IMR-90 (cell line): ENCODE measurements at regions not wholly inside any gene's neighbourhood (a gene's known extent, or its start where the extent isn't known, plus 50 kb on each side); places are given as distances from the start of the nearest gene placed in this dataset.

Experiments used
- ATAC-seq: fragments of 200-7000 bp; cut with Tn5 transposase; 2 replicates; pipeline ENCODE4 v1.9.1; 2020; ENCODE audit warnings: low read depth, mild to moderate bottlenecking, moderate library complexity
- BruUV-seq: library from RNA; stranded (reverse); fragments of 400-500 nt; replicated peaks from 2 replicates; lab custom pipeline; 2021; lab: Mats Ljungman, UMichigan
- CTCF ChIA-PET: fragments of 300-600 bp; formaldehyde crosslinking; extraction: SDS; loops from one replicate; lab custom pipeline; 2021; ENCODE audit warnings: antibody characterized with exemption; lab: Yijun Ruan, JAX
- POLR2A ChIA-PET: fragments of 300-600 bp; sonication (Branson Sonifier 250); formaldehyde crosslinking; loops from one replicate; lab custom pipeline; 2022; ENCODE audit warnings: antibody characterized with exemption; ENCODE audit not compliant: unreplicated experiment; lab: Charles Lee
- DNase-seq: peaks from one replicate; pipeline ENCODE4 v3.0.0; 2013
- H2AFZ ChIP-seq: replicated peaks from 2 replicates; pipeline ENCODE3; 2013; ENCODE audit warnings: low read length, mild to moderate bottlenecking; ENCODE audit not compliant: poor library complexity
- H2AK5ac ChIP-seq: 2 replicates; pipeline ENCODE4 v1.6.1; 2013; ENCODE audit warnings: low read depth, low read length, inconsistent platforms
- H2AK9ac ChIP-seq: replicated peaks from 2 replicates; pipeline ENCODE3; 2013; ENCODE audit warnings: mild to moderate bottlenecking, low read depth, low read length, moderate library complexity; ENCODE audit not compliant: poor library complexity
- H2BK120ac ChIP-seq: 2 replicates; pipeline ENCODE4 v1.6.1; 2013; ENCODE audit warnings: low read depth, low read length, inconsistent platforms
- H2BK15ac ChIP-seq: 3 replicates; pipeline ENCODE4 v1.6.1; 2013; ENCODE audit warnings: low read depth, low read length, inconsistent platforms
- H2BK20ac ChIP-seq: 2 replicates; pipeline ENCODE4 v1.6.1; 2013; ENCODE audit warnings: low read depth, mild to moderate bottlenecking, inconsistent platforms, low read length, moderate library complexity
- H2BK5ac ChIP-seq: 2 replicates; pipeline ENCODE4 v1.6.1; 2013; ENCODE audit warnings: mild to moderate bottlenecking, low read depth, low read length, inconsistent platforms; ENCODE audit not compliant: poor library complexity, severe bottlenecking
- H3K14ac ChIP-seq: replicated peaks from 2 replicates; pipeline ENCODE4 v1.6.1; 2013; ENCODE audit warnings: low read depth, low read length, inconsistent platforms
- H3K18ac ChIP-seq: 2 replicates; pipeline ENCODE4 v1.6.1; 2013; ENCODE audit warnings: low read depth, low read length, control low read depth
- H3K23ac ChIP-seq: 2 replicates; pipeline ENCODE4 v1.6.1; 2013; ENCODE audit warnings: low read depth, low read length, inconsistent platforms
- H3K27ac ChIP-seq: 2 replicates; pipeline ENCODE4 v1.5.1; 2013; ENCODE audit warnings: mild to moderate bottlenecking, control low read depth, low read length; ENCODE audit not compliant: insufficient read depth
- H3K27me3 ChIP-seq: 2 replicates; pipeline ENCODE4 v1.6.1; 2013; ENCODE audit warnings: low read length; ENCODE audit not compliant: control insufficient read depth, insufficient read depth
- H3K36me3 ChIP-seq: 2 replicates; pipeline ENCODE4 v1.6.1; 2013; ENCODE audit warnings: low read length, mixed read lengths; ENCODE audit not compliant: control insufficient read depth, insufficient read depth
- H3K4ac ChIP-seq: 2 replicates; pipeline ENCODE4 v1.6.1; 2013; ENCODE audit warnings: low read depth, low read length, inconsistent platforms
- H3K4me1 ChIP-seq: 2 replicates; pipeline ENCODE4 v1.6.1; 2013; ENCODE audit warnings: low read length, mixed read lengths; ENCODE audit not compliant: control insufficient read depth, insufficient read depth
- H3K4me2 ChIP-seq: 2 replicates; pipeline ENCODE4 v1.6.1; 2013; ENCODE audit warnings: low read depth, mild to moderate bottlenecking, control low read depth, low read length, moderate library complexity
- H3K4me3 ChIP-seq: 2 replicates; pipeline ENCODE4 v1.5.1; 2013; ENCODE audit warnings: low read depth, mild to moderate bottlenecking, control low read depth, low read length, moderate library complexity; ENCODE audit not compliant: insufficient read depth
- H3K56ac ChIP-seq: 2 replicates; pipeline ENCODE4 v1.6.1; 2013; ENCODE audit warnings: low read length, inconsistent platforms; ENCODE audit not compliant: insufficient read depth; ENCODE audit errors: extremely low read depth
- H3K79me1 ChIP-seq, 2 experiments: 2 replicates each; pipeline ENCODE4 v1.6.1; 2013; ENCODE audit warnings: low read length in 2 of 2, inconsistent platforms in 1 of 2, low read depth in 1 of 2
- H3K9ac ChIP-seq: 2 replicates; pipeline ENCODE4 v1.6.1; 2013; ENCODE audit warnings: low read depth, low read length, control low read depth
- H3K9me1 ChIP-seq: 2 replicates; pipeline ENCODE4 v1.6.1; 2013; ENCODE audit warnings: low read length, inconsistent platforms; ENCODE audit not compliant: insufficient read depth
- H3K9me3 ChIP-seq: 2 replicates; pipeline ENCODE4 v1.6.1; 2013; ENCODE audit warnings: low read length; ENCODE audit not compliant: control insufficient read depth, insufficient read depth
- H4K20me1 ChIP-seq: 2 replicates; pipeline ENCODE4 v1.6.1; 2013; ENCODE audit warnings: low read length, inconsistent platforms; ENCODE audit not compliant: insufficient read depth
- H4K5ac ChIP-seq: 2 replicates; pipeline ENCODE4 v1.6.1; 2013; ENCODE audit warnings: mild to moderate bottlenecking, low read depth, low read length, control low read depth
- H4K8ac ChIP-seq, 2 experiments: 2 replicates each; pipeline ENCODE4 v1.6.1; 2013; ENCODE audit warnings: low read depth in 2 of 2, low read length in 2 of 2, control low read depth in 1 of 2, inconsistent platforms in 1 of 2
- H4K91ac ChIP-seq: 2 replicates; pipeline ENCODE4 v1.6.1; 2013; ENCODE audit warnings: low read depth, low read length, inconsistent platforms; ENCODE audit not compliant: insufficient read depth
- BHLHE40 ChIP-seq: fragments of 150-350 bp; IDR thresholded peaks from 2 replicates; pipeline ENCODE4 v1.6.1; 2016; ENCODE audit warnings: mild to moderate bottlenecking, low read depth, low read length
- CEBPB ChIP-seq: IDR thresholded peaks from 2 replicates; pipeline ENCODE4 v1.6.1; 2012; ENCODE audit warnings: low read depth, low read length, improper control_type of control experiment
- CHD1 ChIP-seq: IDR thresholded peaks from 2 replicates; pipeline ENCODE4 v1.6.1; 2012; ENCODE audit warnings: low read depth, low read length, improper control_type of control experiment
- FOS ChIP-seq: fragments of 150-350 bp; IDR thresholded peaks from 2 replicates; pipeline ENCODE4 v1.6.1; 2016; ENCODE audit warnings: low read depth, low read length
- MAFK ChIP-seq: IDR thresholded peaks from 2 replicates; pipeline ENCODE4 v1.6.1; 2012; ENCODE audit warnings: low read depth, low read length, improper control_type of control experiment
- MAZ ChIP-seq: IDR thresholded peaks from 2 replicates; pipeline ENCODE4 v1.6.1; 2012; ENCODE audit warnings: low read depth, mild to moderate bottlenecking, low read length, improper control_type of control experiment, moderate library complexity, borderline replicate concordance
- MXI1 ChIP-seq: IDR thresholded peaks from 2 replicates; pipeline ENCODE4 v1.6.1; 2012; ENCODE audit warnings: low read depth, mild to moderate bottlenecking, low read length, moderate library complexity, borderline replicate concordance
- NFE2L2 ChIP-seq: fragments of 150-350 bp; IDR thresholded peaks from 2 replicates; pipeline ENCODE4 v1.6.1; 2016; ENCODE audit warnings: low read depth, mild to moderate bottlenecking, low read length
- POLR2A ChIP-seq: IDR thresholded peaks from 2 replicates; pipeline ENCODE4 v1.6.1; 2012; ENCODE audit warnings: mild to moderate bottlenecking, low read depth, low read length
- RAD21 ChIP-seq: IDR thresholded peaks from 2 replicates; pipeline ENCODE4 v1.6.1; 2012; ENCODE audit warnings: low read length, improper control_type of control experiment
- RCOR1 ChIP-seq: IDR thresholded peaks from 2 replicates; pipeline ENCODE4 v1.6.1; 2012; ENCODE audit warnings: mild to moderate bottlenecking, low read length, improper control_type of control experiment; ENCODE audit not compliant: insufficient replicate concordance
- RFX5 ChIP-seq: IDR thresholded peaks from 2 replicates; pipeline ENCODE4 v1.8.0; 2012; ENCODE audit warnings: low read depth, mild to moderate bottlenecking, low read length, moderate library complexity
- SMC3 ChIP-seq: fragments of 150-350 bp; IDR thresholded peaks from 2 replicates; pipeline ENCODE4 v1.6.1; 2016; ENCODE audit warnings: low read depth, mild to moderate bottlenecking, antibody characterized with exemption, low read length, moderate library complexity
- WGBS, 2 experiments: methylation state at CpG; one replicate each; pipeline versions ENCODE4 v1.1.5 to v1.1.7; 2013; ENCODE audit warnings: missing lambda C conversion rate in 2 of 2; ENCODE audit not compliant: insufficient read length in 1 of 2; ENCODE audit errors: extremely low coverage in 2 of 2; 5-methylcytosine and 5-hydroxymethylcytosine counted together
- dilution Hi-C: fragments of 300-500 bp; cut with HindIII; formaldehyde crosslinking; loops from one replicate; pipeline ENCODE4 v1.14.3; 2018; ENCODE audit warnings: low sequenced_read_pairs; ENCODE audit not compliant: unreplicated experiment
- in situ Hi-C: fragments of 300-500 bp; cut with MboI; formaldehyde crosslinking; loops from 3 replicates; pipeline ENCODE4 v1.14.3; 2019; ENCODE audit warnings: low sequenced_read_pairs, inconsistent platforms, mixed read lengths
- intact Hi-C: fragments of 100-400 bp; cut with micrococcal nuclease; formaldehyde crosslinking; loops from 2 replicates; pipeline ENCODE4 v1.10.0; 2022
- TF ChIP-seq, protein P1 (sequence below): conservative IDR thresholded peaks from 2 replicates; pipeline ENCODE4 v1.5.1; 2012; ENCODE audit warnings: mild to moderate bottlenecking, low read depth, low read length, improper control_type of control experiment
- TF ChIP-seq, protein P2 (sequence below): fragments of 150-350 bp; IDR thresholded peaks from 2 replicates; pipeline ENCODE4 v1.6.1; 2016; ENCODE audit warnings: low read depth, mild to moderate bottlenecking, low read length, moderate library complexity, borderline replicate concordance
- TF ChIP-seq, protein P3 (sequence below): fragments of 150-350 bp; IDR thresholded peaks from 2 replicates; pipeline ENCODE4 v1.6.1; 2017; ENCODE audit warnings: mild to moderate bottlenecking, antibody characterized with exemption, low read length, low read depth

DNA sequence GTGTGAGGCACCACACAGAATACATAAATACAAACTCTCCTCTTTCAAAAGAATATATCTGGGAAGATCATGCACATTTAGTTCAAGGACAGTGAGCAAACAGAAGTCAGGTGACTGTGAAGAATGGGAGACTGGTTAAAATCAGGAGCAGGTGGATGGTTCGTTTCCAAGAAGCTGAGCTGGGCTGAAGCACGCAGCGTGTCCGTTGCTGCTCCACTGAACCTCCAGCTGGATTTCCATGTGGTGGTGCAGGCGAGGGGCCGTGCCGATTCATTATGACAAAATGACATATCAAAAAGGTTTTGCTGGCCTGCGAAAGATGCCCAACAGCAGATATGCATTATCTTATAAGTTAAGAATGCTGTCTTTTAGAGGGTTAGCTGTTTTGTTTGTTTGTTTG lies 66.0 kb downstream of the OLIG1 start:
- Histone ChIP-seq H3K23ac (no peak overlapping the region), H3K4me2 (no peak overlapping the region), H2BK120ac (no peak overlapping the region), H3K4me3 (no peak overlapping the region), H3K18ac (no peak overlapping the region), H4K5ac (no peak overlapping the region), H3K36me3 (no peaks in the 10 kb centered on the region), H2AFZ (no peak overlapping the region), H2BK15ac (no peak overlapping the region), H3K4me1 (no peaks in the 10 kb centered on the region), H3K56ac (no peak overlapping the region), H3K27ac (no peak overlapping the region), H3K4ac (no peak overlapping the region), H4K8ac (no peak overlapping the region), H3K9me3 (no peaks in the 10 kb centered on the region), H3K79me1 (no peaks in the 10 kb centered on the region), H3K9me1 (no peaks in the 10 kb centered on the region; the same call in 1 of the 2 replicates), H2AK5ac (no peak overlapping the region), H4K91ac (no peak overlapping the region), H2AK9ac (no peak overlapping the region), H3K14ac (no peak overlapping the region), H2BK5ac (no peak overlapping the region), H4K20me1 (no peaks in the 10 kb centered on the region), H3K27me3 (peaks cover 45% of the 10 kb centered on the region), H3K9ac (no peak overlapping the region), H2BK20ac (no peak overlapping the region)
- CTCF ChIA-PET, result no interaction called here
- POLR2A ChIA-PET, result no interaction called here
- intact Hi-C loops (no loop called here), dilution Hi-C loops (no loop called here), in situ Hi-C loops (no loop called here)
- 33% methylated on average over 3 of the region's 8 CpGs; no CpG with 5 or more reads in 1 of the 2 experiments for WGBS, 2 experiments
- ATAC-seq, result no peak
- TF ChIP-seq MAZ (no peak), BHLHE40 (no peak), NFE2L2 (no peak), POLR2A (no peak), SMC3 (no peak), RFX5 (no peak), MAFK (no peak), MXI1 (no peak), FOS (no peak), CHD1 (no peak), RAD21 (no peak), RCOR1 (no peak), CEBPB (no peak)
- TF ChIP-seq, protein P1, sequence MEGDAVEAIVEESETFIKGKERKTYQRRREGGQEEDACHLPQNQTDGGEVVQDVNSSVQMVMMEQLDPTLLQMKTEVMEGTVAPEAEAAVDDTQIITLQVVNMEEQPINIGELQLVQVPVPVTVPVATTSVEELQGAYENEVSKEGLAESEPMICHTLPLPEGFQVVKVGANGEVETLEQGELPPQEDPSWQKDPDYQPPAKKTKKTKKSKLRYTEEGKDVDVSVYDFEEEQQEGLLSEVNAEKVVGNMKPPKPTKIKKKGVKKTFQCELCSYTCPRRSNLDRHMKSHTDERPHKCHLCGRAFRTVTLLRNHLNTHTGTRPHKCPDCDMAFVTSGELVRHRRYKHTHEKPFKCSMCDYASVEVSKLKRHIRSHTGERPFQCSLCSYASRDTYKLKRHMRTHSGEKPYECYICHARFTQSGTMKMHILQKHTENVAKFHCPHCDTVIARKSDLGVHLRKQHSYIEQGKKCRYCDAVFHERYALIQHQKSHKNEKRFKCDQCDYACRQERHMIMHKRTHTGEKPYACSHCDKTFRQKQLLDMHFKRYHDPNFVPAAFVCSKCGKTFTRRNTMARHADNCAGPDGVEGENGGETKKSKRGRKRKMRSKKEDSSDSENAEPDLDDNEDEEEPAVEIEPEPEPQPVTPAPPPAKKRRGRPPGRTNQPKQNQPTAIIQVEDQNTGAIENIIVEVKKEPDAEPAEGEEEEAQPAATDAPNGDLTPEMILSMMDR, result no peak
- TF ChIP-seq, protein P2, sequence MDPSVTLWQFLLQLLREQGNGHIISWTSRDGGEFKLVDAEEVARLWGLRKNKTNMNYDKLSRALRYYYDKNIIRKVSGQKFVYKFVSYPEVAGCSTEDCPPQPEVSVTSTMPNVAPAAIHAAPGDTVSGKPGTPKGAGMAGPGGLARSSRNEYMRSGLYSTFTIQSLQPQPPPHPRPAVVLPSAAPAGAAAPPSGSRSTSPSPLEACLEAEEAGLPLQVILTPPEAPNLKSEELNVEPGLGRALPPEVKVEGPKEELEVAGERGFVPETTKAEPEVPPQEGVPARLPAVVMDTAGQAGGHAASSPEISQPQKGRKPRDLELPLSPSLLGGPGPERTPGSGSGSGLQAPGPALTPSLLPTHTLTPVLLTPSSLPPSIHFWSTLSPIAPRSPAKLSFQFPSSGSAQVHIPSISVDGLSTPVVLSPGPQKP, result no peak
- TF ChIP-seq, protein P3, sequence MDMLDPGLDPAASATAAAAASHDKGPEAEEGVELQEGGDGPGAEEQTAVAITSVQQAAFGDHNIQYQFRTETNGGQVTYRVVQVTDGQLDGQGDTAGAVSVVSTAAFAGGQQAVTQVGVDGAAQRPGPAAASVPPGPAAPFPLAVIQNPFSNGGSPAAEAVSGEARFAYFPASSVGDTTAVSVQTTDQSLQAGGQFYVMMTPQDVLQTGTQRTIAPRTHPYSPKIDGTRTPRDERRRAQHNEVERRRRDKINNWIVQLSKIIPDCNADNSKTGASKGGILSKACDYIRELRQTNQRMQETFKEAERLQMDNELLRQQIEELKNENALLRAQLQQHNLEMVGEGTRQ, result no peak
- no TSS peak for BruUV-seq
- DNase-seq, result no peak
